Skeletal muscle cell (primary cell): ENCODE measurements at regions not wholly inside any gene's neighbourhood (a gene's known extent, or its start where the extent isn't known, plus 50 kb on each side); places are given as distances from the start of the nearest gene placed in this dataset.

Experiments
- DNase-seq: peaks from one replicate; pipeline ENCODE4 v3.0.0-alpha.2; 2010; ENCODE audit warnings: low read depth
- H3K4me3 ChIP-seq: 2 replicates; pipeline ENCODE4 v1.5.1; 2011; ENCODE audit warnings: low read depth, mild to moderate bottlenecking, control low read depth, low read length, moderate library complexity

- no peak for DNase-seq
- no peak overlapping the region for H3K4me3 ChIP-seq
Observed at GRCh38 chr2:45224321-45224992, 215.2 kb upstream of the SIX2 start.

GRCh38 chr2:45223531-45223930 is 214.3 kb upstream of the SIX2 start:
- no peak for DNase-seq
- no peak overlapping the region for H3K4me3 ChIP-seq

GRCh38 chr2:45220227-45220626 is 211.0 kb upstream of the SIX2 start:
- H3K4me3 ChIP-seq = no peak overlapping the region
- no peak for DNase-seq

GRCh38 chr2:45218931-45219339 is 209.7 kb upstream of the SIX2 start:
- H3K4me3 ChIP-seq = no peak overlapping the region
- no peak for DNase-seq

GRCh38 chr2:45218297-45218696 is 209.0 kb upstream of the SIX2 start:
- H3K4me3 ChIP-seq = no peak overlapping the region
- no peak for DNase-seq

GRCh38 chr2:45216118-45216517 is 206.9 kb upstream of the SIX2 start:
- no peak for DNase-seq
- H3K4me3 ChIP-seq = no peak overlapping the region

- H3K4me3 ChIP-seq = no peak overlapping the region
- DNase-seq = no peak
Observed at GRCh38 chr2:45214550-45214949, 205.3 kb upstream of the SIX2 start.

GRCh38 chr2:45212953-45213635 is 203.8 kb upstream of the SIX2 start:
- H3K4me3 ChIP-seq = no peak overlapping the region
- no peak for DNase-seq

- H3K4me3 ChIP-seq = no peak overlapping the region
- DNase-seq = no peak
Observed at GRCh38 chr2:45211636-45212035, 202.4 kb upstream of the SIX2 start.

- no peak overlapping the region for H3K4me3 ChIP-seq
- no peak for DNase-seq
Observed at GRCh38 chr2:45210462-45211195, 201.4 kb upstream of the SIX2 start.

- H3K4me3 ChIP-seq = no peak overlapping the region
- no peak for DNase-seq
Observed at GRCh38 chr2:45209875-45210274, 200.6 kb upstream of the SIX2 start.

GRCh38 chr2:45209302-45209701 is 200.1 kb upstream of the SIX2 start:
- no peak for DNase-seq
- no peak overlapping the region for H3K4me3 ChIP-seq

- no peak overlapping the region for H3K4me3 ChIP-seq
- DNase-seq = no peak
Observed at GRCh38 chr2:45207101-45207500, 197.8 kb upstream of the SIX2 start.

GRCh38 chr2:45205985-45206384 is 196.7 kb upstream of the SIX2 start:
- no peak overlapping the region for H3K4me3 ChIP-seq
- no peak for DNase-seq

GRCh38 chr2:45205480-45205879 is 196.2 kb upstream of the SIX2 start:
- DNase-seq = no peak
- H3K4me3 ChIP-seq = no peak overlapping the region

- no peak overlapping the region for H3K4me3 ChIP-seq
- no peak for DNase-seq
Observed at GRCh38 chr2:45203400-45203799, 194.1 kb upstream of the SIX2 start.

- H3K4me3 ChIP-seq = no peak overlapping the region
- DNase-seq = peak; percentile 77
Observed at GRCh38 chr2:45199973-45200372, 190.7 kb upstream of the SIX2 start.

GRCh38 chr2:45195916-45196315 is 186.7 kb upstream of the SIX2 start:
- no peak overlapping the region for H3K4me3 ChIP-seq
- no peak for DNase-seq

- H3K4me3 ChIP-seq = no peak overlapping the region
- DNase-seq = no peak
Observed at GRCh38 chr2:45194596-45194995, 185.3 kb upstream of the SIX2 start.

GRCh38 chr2:45193581-45193980 is 184.3 kb upstream of the SIX2 start:
- DNase-seq = no peak
- no peak overlapping the region for H3K4me3 ChIP-seq

GRCh38 chr2:45192991-45193390 is 183.7 kb upstream of the SIX2 start:
- DNase-seq = no peak
- H3K4me3 ChIP-seq = no peak overlapping the region
